Hepatocyte (in vitro differentiated cells): ENCODE measurements at regions not wholly inside any gene's neighbourhood (a gene's known extent, or its start where the extent isn't known, plus 50 kb on each side); places are given as distances from the start of the nearest gene placed in this dataset.

ENCODE experiments used
- CTCF ChIP-seq: fragments of 200-600 bp; sonication (generic); IDR thresholded peaks from 2 replicates; pipeline ENCODE4 v1.5.1; 2016; ENCODE audit warnings: antibody characterized with exemption, mild to moderate bottlenecking; ENCODE audit not compliant: poor library complexity
- EZH2phosphoT487 ChIP-seq: fragments of 200-600 bp; sonication (generic); IDR thresholded peaks from one replicate; pipeline ENCODE4 v1.6.1; 2018; ENCODE audit warnings: antibody characterized with exemption, mild to moderate bottlenecking, low read depth, moderate library complexity; ENCODE audit not compliant: unreplicated experiment, severe bottlenecking

- no peak for TF ChIP-seq CTCF
- no peak for TF ChIP-seq EZH2phosphoT487
Observed at GRCh38 chr21:35394634-35395369, 345.7 kb upstream of the RUNX1 start.
